ENCODE measurements at regions not wholly inside any gene's neighbourhood (a gene's known extent, or its start where the extent isn't known, plus 50 kb on each side); places are given as distances from the start of the nearest gene placed in this dataset.

GRCh38 chr16:54547052-54547451 is 260.5 kb upstream of the IRX3 start:
- TF ChIP-seq CTCF (conservative IDR thresholded peaks at IDR 0.05; ENCODE audit: control insufficient read depth, insufficient read depth, low read depth, low read length): no peak
- no peak for DNase-seq (ENCODE audit: low read depth)
- no peak overlapping the region for H3K4me3 ChIP-seq (ENCODE audit: control insufficient read depth, low read depth, low read length)

GRCh38 chr16:54546521-54546920 is 259.9 kb upstream of the IRX3 start:
- no peak for DNase-seq (ENCODE audit: low read depth)
- no peak for TF ChIP-seq CTCF (conservative IDR thresholded peaks at IDR 0.05; ENCODE audit: control insufficient read depth, insufficient read depth, low read depth, low read length)
- H3K4me3 ChIP-seq (ENCODE audit: control insufficient read depth, low read depth, low read length): no peak overlapping the region

- H3K4me3 ChIP-seq (ENCODE audit: control insufficient read depth, low read depth, low read length): no peak overlapping the region
- no peak for DNase-seq (ENCODE audit: low read depth)
- no peak for TF ChIP-seq CTCF (conservative IDR thresholded peaks at IDR 0.05; ENCODE audit: control insufficient read depth, insufficient read depth, low read depth, low read length)
Measured at GRCh38 chr16:54545854-54546511, 259.4 kb upstream of the IRX3 start.

- TF ChIP-seq CTCF (conservative IDR thresholded peaks at IDR 0.05; ENCODE audit: control insufficient read depth, insufficient read depth, low read depth, low read length): no peak
- H3K4me3 ChIP-seq (ENCODE audit: control insufficient read depth, low read depth, low read length): no peak overlapping the region
- no peak for DNase-seq (ENCODE audit: low read depth)
Measured at GRCh38 chr16:54544553-54545180, 258.1 kb upstream of the IRX3 start.

- no peak for DNase-seq (ENCODE audit: low read depth)
- no peak for TF ChIP-seq CTCF (conservative IDR thresholded peaks at IDR 0.05; ENCODE audit: control insufficient read depth, insufficient read depth, low read depth, low read length)
- H3K4me3 ChIP-seq (ENCODE audit: control insufficient read depth, low read depth, low read length): no peak overlapping the region
Measured at GRCh38 chr16:54542805-54543505, 256.4 kb upstream of the IRX3 start.

- no peak overlapping the region for H3K4me3 ChIP-seq (ENCODE audit: control insufficient read depth, low read depth, low read length)
- DNase-seq (ENCODE audit: low read depth): no peak
- TF ChIP-seq CTCF (conservative IDR thresholded peaks at IDR 0.05; ENCODE audit: control insufficient read depth, insufficient read depth, low read depth, low read length): no peak
Measured at GRCh38 chr16:54540525-54541180, 254.1 kb upstream of the IRX3 start.
